ENCODE measurements at regions not wholly inside any gene's neighbourhood (a gene's known extent, or its start where the extent isn't known, plus 50 kb on each side); places are given as distances from the start of the nearest gene placed in this dataset.
"Not testable (repeated sequence)": the region's sequence is repeated elsewhere in the genome, so short reads cannot be mapped to it uniquely, and the experiment has no call there.

DNA sequence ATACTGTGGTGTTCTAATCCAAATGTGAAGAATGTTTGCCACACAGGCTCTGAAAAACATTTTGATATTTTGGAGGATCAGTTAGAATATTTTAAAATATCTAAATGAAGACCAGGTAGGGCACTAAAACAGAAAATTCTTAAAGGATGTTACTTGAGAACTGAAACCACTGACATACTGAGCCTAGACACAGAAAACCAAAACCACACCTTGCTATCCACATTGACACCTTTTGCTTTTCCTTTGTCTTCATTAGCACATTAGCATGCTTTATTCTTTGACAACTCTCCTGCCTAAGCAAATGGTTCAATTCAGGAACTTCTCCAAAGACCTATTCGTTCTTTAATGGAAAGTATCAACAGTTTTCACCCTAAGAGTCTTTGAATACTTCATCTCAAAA lies 835.9 kb upstream of the GRM7 start:
- H3K4me3 ChIP-seq (replicated peaks; ENCODE audit: low read depth, low read length), result no peak overlapping the region
- TF ChIP-seq, protein P1, sequence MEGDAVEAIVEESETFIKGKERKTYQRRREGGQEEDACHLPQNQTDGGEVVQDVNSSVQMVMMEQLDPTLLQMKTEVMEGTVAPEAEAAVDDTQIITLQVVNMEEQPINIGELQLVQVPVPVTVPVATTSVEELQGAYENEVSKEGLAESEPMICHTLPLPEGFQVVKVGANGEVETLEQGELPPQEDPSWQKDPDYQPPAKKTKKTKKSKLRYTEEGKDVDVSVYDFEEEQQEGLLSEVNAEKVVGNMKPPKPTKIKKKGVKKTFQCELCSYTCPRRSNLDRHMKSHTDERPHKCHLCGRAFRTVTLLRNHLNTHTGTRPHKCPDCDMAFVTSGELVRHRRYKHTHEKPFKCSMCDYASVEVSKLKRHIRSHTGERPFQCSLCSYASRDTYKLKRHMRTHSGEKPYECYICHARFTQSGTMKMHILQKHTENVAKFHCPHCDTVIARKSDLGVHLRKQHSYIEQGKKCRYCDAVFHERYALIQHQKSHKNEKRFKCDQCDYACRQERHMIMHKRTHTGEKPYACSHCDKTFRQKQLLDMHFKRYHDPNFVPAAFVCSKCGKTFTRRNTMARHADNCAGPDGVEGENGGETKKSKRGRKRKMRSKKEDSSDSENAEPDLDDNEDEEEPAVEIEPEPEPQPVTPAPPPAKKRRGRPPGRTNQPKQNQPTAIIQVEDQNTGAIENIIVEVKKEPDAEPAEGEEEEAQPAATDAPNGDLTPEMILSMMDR (IDR thresholded peaks at IDR 0.05; ENCODE audit: low read length, missing control alignments), result no peak
- DNase-seq (ENCODE audit: low read depth), result no peak

DNA sequence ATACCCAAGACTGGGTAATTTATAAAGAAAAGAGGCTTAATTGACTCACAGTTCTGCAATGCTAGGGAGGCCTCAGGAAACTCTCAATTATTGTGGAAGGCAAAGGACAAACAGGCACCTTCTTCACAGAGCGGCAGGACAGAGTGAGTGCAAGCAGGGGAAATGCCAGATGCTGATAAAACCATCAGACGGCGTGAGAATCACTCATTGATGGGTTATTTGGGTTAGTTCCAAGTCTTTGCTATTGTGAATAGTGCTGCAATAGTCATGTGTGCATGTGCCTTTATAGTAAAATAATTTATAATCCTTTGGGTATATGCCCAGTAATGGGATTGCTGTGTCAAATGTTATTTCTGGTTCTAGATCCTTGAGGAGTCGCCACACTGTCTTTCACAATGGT lies 830.3 kb upstream of the GRM7 start:
- DNase-seq (ENCODE audit: low read depth); H3K4me3 ChIP-seq (replicated peaks; ENCODE audit: low read depth, low read length): not testable (repeated sequence)

DNA sequence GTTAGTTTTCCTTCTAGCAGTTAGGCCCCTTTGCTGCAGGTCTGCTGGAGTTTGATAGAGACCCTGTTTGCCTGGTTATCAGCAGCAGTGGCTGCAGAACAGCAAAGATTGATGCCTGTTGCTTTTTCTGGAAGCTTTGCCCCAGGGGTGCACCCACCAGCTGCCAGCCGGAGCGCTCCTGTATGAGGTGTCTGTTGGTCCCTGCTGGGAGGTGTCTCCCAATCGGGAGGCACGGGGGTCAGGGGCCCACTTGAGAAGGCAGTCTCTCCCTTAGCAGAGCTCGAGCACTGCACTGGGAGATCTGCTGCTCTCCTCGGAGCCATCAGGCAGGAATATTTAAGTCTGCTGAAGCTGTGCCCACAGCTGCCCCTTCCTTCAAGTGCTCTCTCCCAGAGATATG lies 825.3 kb upstream of the GRM7 start:
- no peak for DNase-seq (ENCODE audit: low read depth)
- TF ChIP-seq, protein P1 (IDR thresholded peaks at IDR 0.05; ENCODE audit: low read length, missing control alignments), result no peak

DNA sequence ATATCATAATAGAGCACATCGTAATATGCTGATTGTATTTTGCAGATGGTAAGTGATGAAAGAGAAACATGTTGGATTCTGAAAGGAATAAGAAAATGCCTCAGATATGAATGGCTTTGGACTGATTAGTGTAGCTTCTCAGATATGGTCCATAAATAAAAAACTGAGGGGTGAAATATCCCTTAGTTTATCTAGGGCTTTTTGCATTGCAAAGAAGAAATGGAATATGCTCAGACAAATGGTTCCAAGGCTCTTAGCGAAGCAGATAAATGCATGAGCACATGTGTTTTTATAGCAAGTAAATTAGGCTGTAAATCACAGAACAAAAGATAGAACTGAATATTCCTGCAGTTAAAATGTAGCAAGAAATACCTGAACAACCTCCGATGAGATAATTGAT lies 820.9 kb upstream of the GRM7 start:
- DNase-seq (ENCODE audit: low read depth), result no peak
- H3K4me3 ChIP-seq (replicated peaks; ENCODE audit: low read depth, low read length), result no peak overlapping the region
- TF ChIP-seq, protein P1 (IDR thresholded peaks at IDR 0.05; ENCODE audit: low read length, missing control alignments), result no peak

More for the DNA sequence above, 825.3 kb upstream of the GRM7 start:
- no peak overlapping the region for H3K4me3 ChIP-seq (replicated peaks; ENCODE audit: low read depth, low read length)

DNA sequence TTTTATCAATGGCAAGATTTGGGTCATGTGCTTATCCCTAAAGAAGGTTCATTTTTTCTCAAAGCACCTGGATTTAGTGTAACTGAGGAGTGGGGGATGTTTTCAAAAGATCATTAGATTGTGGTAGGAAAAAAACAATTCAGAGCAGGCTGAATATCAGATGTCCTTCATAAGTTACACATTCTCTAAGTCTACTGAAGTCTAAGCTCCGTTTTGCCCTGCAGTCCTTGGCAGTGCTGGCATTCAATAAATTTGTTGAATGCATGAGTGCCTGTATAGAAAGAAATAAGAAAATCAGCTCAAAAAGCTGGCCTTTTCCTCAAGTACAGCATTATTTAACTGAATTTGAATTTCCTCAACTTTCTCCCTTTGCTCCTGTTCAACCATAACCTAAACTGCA lies 819.0 kb upstream of the GRM7 start:
- H3K4me3 ChIP-seq (replicated peaks; ENCODE audit: low read depth, low read length), result no peak overlapping the region
- TF ChIP-seq, protein P1 (IDR thresholded peaks at IDR 0.05; ENCODE audit: low read length, missing control alignments), result no peak
- DNase-seq (ENCODE audit: low read depth), result no peak

DNA sequence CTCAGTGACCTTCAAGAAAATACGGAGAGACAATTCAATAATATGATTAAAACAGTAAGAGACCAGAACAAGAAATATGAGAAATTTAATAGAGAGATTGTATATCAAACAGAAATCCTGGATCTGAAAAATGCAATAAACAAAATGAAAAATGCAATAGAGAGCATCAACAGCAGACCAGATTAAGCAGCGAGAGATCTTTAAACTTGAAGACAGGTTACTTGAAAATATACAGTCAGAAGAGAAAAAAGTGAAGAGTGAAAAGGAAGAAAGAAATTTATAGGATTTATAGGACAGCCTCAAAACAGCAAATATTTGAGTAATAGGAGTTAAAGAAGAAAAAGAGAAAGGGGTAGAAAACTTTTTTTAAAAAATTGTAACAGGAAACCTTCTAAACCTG lies 813.9 kb upstream of the GRM7 start:
- H3K4me3 ChIP-seq (replicated peaks; ENCODE audit: low read depth, low read length), result no peak overlapping the region
- TF ChIP-seq, protein P1 (IDR thresholded peaks at IDR 0.05; ENCODE audit: low read length, missing control alignments), result no peak

DNA sequence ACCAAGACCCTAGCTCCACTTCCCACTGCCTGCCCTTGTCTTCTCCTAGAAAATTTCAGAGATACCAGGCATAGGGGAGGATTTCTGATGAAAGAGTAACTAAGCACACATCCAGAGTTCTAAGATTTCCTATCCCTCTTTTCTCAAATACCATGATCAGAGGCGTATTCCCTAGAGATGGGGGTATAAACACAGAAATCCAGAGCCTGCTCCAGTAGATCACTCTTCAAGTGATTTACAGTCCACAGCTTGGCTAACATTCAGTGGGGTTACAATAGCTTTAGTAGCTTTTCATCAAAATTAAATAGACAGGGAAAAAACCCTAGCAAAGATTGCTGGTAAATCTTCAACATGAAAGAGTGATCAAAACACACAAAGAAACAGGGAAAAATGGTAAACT lies 800.7 kb upstream of the GRM7 start:
- no peak for DNase-seq (ENCODE audit: low read depth)
- H3K4me3 ChIP-seq (replicated peaks; ENCODE audit: low read depth, low read length), result no peak overlapping the region
- TF ChIP-seq, protein P1 (IDR thresholded peaks at IDR 0.05; ENCODE audit: low read length, missing control alignments), result no peak

More for the DNA sequence above, 813.9 kb upstream of the GRM7 start:
- DNase-seq (ENCODE audit: low read depth), result no peak
